Kidney epithelial cell (primary cell): ENCODE measurements at regions not wholly inside any gene's neighbourhood (a gene's known extent, or its start where the extent isn't known, plus 50 kb on each side); places are given as distances from the start of the nearest gene placed in this dataset.

Source experiments
- DNase-seq: peaks from one replicate; pipeline ENCODE4 v3.0.0-alpha.2; 2010; ENCODE audit warnings: low read depth
- H3K27me3 ChIP-seq: 2 replicates; pipeline ENCODE4 v1.6.0; 2011; ENCODE audit warnings: low read length; ENCODE audit not compliant: control insufficient read depth, insufficient read depth
- H3K36me3 ChIP-seq: 2 replicates; pipeline ENCODE4 v1.5.1; 2011; ENCODE audit warnings: low read length; ENCODE audit not compliant: control insufficient read depth, insufficient read depth
- H3K4me3 ChIP-seq: 2 replicates; pipeline ENCODE4 v1.5.1; 2011; ENCODE audit warnings: low read depth, mild to moderate bottlenecking, control low read depth, low read length
- CTCF ChIP-seq: IDR thresholded peaks from 2 replicates; pipeline ENCODE4 v1.5.1; 2011; ENCODE audit warnings: mild to moderate bottlenecking, moderate library complexity, low read length, control low read depth, inconsistent platforms; ENCODE audit not compliant: insufficient read depth, poor library complexity, severe bottlenecking

- Histone ChIP-seq H3K4me3 (no peak overlapping the region), H3K36me3 (no peaks in the 10 kb centered on the region), H3K27me3 (no peaks in the 10 kb centered on the region)
- no peak for DNase-seq
- no peak for TF ChIP-seq CTCF
Observed at GRCh38 chr16:64823481-64824075, 298.3 kb downstream of the CDH11 start.

GRCh38 chr16:64809876-64810629 is 311.8 kb downstream of the CDH11 start:
- no peak for TF ChIP-seq CTCF
- no peak for DNase-seq
- no peaks in the 10 kb centered on the region for H3K36me3 ChIP-seq
- H3K4me3 ChIP-seq = no peak overlapping the region
- H3K27me3 ChIP-seq = no peaks in the 10 kb centered on the region

GRCh38 chr16:64808474-64808873 is 313.4 kb downstream of the CDH11 start:
- Histone ChIP-seq H3K36me3 (no peaks in the 10 kb centered on the region), H3K4me3 (no peak overlapping the region), H3K27me3 (no peaks in the 10 kb centered on the region)
- TF ChIP-seq CTCF = no peak
- no peak for DNase-seq

- Histone ChIP-seq H3K27me3 (no peaks in the 10 kb centered on the region), H3K4me3 (no peak overlapping the region), H3K36me3 (no peaks in the 10 kb centered on the region)
- no peak for DNase-seq
- TF ChIP-seq CTCF = no peak
Observed at GRCh38 chr16:64791756-64792155, 330.1 kb downstream of the CDH11 start.

DNA sequence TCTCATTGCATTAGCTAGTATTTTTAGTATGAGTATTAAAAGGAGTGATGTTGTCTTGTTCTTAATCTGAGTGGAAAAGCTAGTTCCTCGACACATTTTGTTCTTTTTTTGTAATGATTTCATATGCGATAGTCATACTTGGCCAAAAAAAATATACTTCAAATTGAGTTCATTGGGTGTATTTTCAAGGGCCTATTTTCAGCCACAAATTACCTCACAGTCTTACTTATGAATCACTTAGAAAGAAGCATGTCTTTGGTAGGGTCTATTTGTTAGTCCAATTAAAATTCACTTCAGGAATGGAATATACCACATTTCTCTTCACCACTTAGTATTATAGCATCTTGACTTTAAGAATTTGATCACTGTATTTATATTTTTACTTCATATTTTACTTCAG is 337.2 kb downstream of the CDH11 start:
- H3K4me3 ChIP-seq = no peak overlapping the region
- DNase-seq = no peak
- no peaks in the 10 kb centered on the region for H3K27me3 ChIP-seq
- TF ChIP-seq CTCF = no peak
- no peaks in the 10 kb centered on the region for H3K36me3 ChIP-seq

GRCh38 chr16:64782484-64782883 is 339.4 kb downstream of the CDH11 start:
- no peak for DNase-seq
- H3K4me3 ChIP-seq = no peak overlapping the region

More at GRCh38 chr16:64782484-64782883, 339.4 kb downstream of the CDH11 start:
- Histone ChIP-seq H3K27me3 (no peaks in the 10 kb centered on the region), H3K36me3 (no peaks in the 10 kb centered on the region)
- TF ChIP-seq CTCF = no peak
